Keratinocyte (primary cell): ENCODE measurements at regions not wholly inside any gene's neighbourhood (a gene's known extent, or its start where the extent isn't known, plus 50 kb on each side); places are given as distances from the start of the nearest gene placed in this dataset.

Experiments used
- DNase-seq: peaks from one replicate; pipeline ENCODE4 v3.0.0-alpha.2; 2011; ENCODE audit warnings: low read depth, missing footprints, low spot score
- FAIRE-seq: peaks from 2 replicates; lab custom pipeline; 2011; peaks lifted over from hg19 to GRCh38; lab: Jason Lieb, UNC
- H2AFZ ChIP-seq: 2 replicates; pipeline ENCODE4 v1.6.0; 2012; ENCODE audit warnings: low read length, control low read depth, inconsistent platforms; ENCODE audit not compliant: control insufficient read depth
- H3K27ac ChIP-seq: 2 replicates; pipeline ENCODE4 v1.5.1; 2011; ENCODE audit warnings: low read length; ENCODE audit not compliant: control insufficient read depth, insufficient read depth
- H3K27me3 ChIP-seq: 3 replicates; pipeline ENCODE4 v1.6.0; 2011; ENCODE audit warnings: low read length; ENCODE audit not compliant: control insufficient read depth, insufficient read depth; ENCODE audit errors: extremely low read depth
- H3K36me3 ChIP-seq, 2 experiments: 2 replicates in 1 of 2; 3 replicates in 1 of 2; pipeline ENCODE4 v1.5.1; 2011; ENCODE audit warnings: low read length in 2 of 2, mild to moderate bottlenecking in 1 of 2; ENCODE audit not compliant: control insufficient read depth in 2 of 2, insufficient read depth in 2 of 2; ENCODE audit errors: extremely low read depth in 1 of 2
- H3K4me1 ChIP-seq: 3 replicates; pipeline ENCODE4 v1.5.1; 2011; ENCODE audit warnings: low read length; ENCODE audit not compliant: control insufficient read depth, insufficient read depth; ENCODE audit errors: extremely low read depth
- H3K4me2 ChIP-seq: 3 replicates; pipeline ENCODE4 v1.6.0; 2011; ENCODE audit warnings: low read depth, low read length; ENCODE audit not compliant: control insufficient read depth, insufficient read depth; ENCODE audit errors: extremely low read depth
- H3K4me3 ChIP-seq, 3 experiments: fragments of 200-600 bp in 1 of 3; sonication (generic) in 1 of 3; 2 replicates in 2 of 3; 3 replicates in 1 of 3; pipeline ENCODE4 v1.5.1; 2011 to 2016; ENCODE audit warnings: low read length in 3 of 3, mild to moderate bottlenecking in 3 of 3, control low read depth in 2 of 3, inconsistent platforms in 1 of 3, low read depth in 1 of 3, mixed read lengths in 1 of 3, mixed run types in 1 of 3, moderate library complexity in 1 of 3; ENCODE audit not compliant: control insufficient read depth in 2 of 3, insufficient read depth in 2 of 3; ENCODE audit errors: extremely low read depth in 1 of 3
- H3K79me2 ChIP-seq: 2 replicates; pipeline ENCODE4 v1.6.0; 2012; ENCODE audit warnings: low read length; ENCODE audit not compliant: control insufficient read depth, insufficient read depth
- H3K9ac ChIP-seq: 3 replicates; pipeline ENCODE4 v1.6.0; 2011; ENCODE audit warnings: low read length; ENCODE audit not compliant: control insufficient read depth, insufficient read depth; ENCODE audit errors: extremely low read depth
- H3K9me1 ChIP-seq: 3 replicates; pipeline ENCODE4 v1.6.0; 2011; ENCODE audit warnings: low read length; ENCODE audit not compliant: control insufficient read depth, insufficient read depth; ENCODE audit errors: extremely low read depth
- H3K9me3 ChIP-seq: 2 replicates; pipeline ENCODE4 v1.5.1; 2012; ENCODE audit warnings: low read depth, low read length; ENCODE audit not compliant: control insufficient read depth
- H4K20me1 ChIP-seq: 3 replicates; pipeline ENCODE4 v1.6.0; 2011; ENCODE audit warnings: low read length; ENCODE audit not compliant: control insufficient read depth, insufficient read depth; ENCODE audit errors: extremely low read depth
- EZH2 ChIP-seq: IDR thresholded peaks from one replicate; pipeline ENCODE4 v1.6.1; 2012; ENCODE audit warnings: inconsistent platforms, mild to moderate bottlenecking, low read length, moderate library complexity
- dilution Hi-C: fragments of 300-500 bp; cut with MboI; formaldehyde crosslinking; loops from one replicate; pipeline ENCODE4 v1.7.0; 2020; ENCODE audit warnings: low sequenced_read_pairs; ENCODE audit not compliant: extremely low pct_ligation_motif_present
- TF ChIP-seq, protein P1 (sequence below), 3 experiments: IDR thresholded peaks in 1 of 3; conservative IDR thresholded peaks in 1 of 3; optimal IDR thresholded peaks in 1 of 3; 2 replicates in 2 of 3; 3 replicates in 1 of 3; pipeline versions ENCODE3 to v1.5.1; 2011; ENCODE audit warnings: low read length in 3 of 3, mild to moderate bottlenecking in 3 of 3, moderate library complexity in 2 of 3, control low read depth in 1 of 3, inconsistent platforms in 1 of 3; ENCODE audit not compliant: insufficient read depth in 2 of 3; ENCODE audit errors: extremely low read depth in 1 of 3

GRCh38 chr12:102609996-102610395 lies 129.6 kb upstream of the IGF1 start:
- Histone ChIP-seq H3K4me3 (no peak overlapping the region), H3K79me2 (no peaks in the 10 kb centered on the region), H3K36me3 (no peaks in the 10 kb centered on the region), H3K4me2 (no peak overlapping the region), H3K27ac (no peak overlapping the region), H3K9me3 (no peaks in the 10 kb centered on the region), H3K9me1 (no peaks in the 10 kb centered on the region), H4K20me1 (no peaks in the 10 kb centered on the region), H2AFZ (no peak overlapping the region), H3K4me1 (no peaks in the 10 kb centered on the region), H3K27me3 (no peaks in the 10 kb centered on the region), H3K9ac (no peak overlapping the region)
- TF ChIP-seq, protein P1, sequence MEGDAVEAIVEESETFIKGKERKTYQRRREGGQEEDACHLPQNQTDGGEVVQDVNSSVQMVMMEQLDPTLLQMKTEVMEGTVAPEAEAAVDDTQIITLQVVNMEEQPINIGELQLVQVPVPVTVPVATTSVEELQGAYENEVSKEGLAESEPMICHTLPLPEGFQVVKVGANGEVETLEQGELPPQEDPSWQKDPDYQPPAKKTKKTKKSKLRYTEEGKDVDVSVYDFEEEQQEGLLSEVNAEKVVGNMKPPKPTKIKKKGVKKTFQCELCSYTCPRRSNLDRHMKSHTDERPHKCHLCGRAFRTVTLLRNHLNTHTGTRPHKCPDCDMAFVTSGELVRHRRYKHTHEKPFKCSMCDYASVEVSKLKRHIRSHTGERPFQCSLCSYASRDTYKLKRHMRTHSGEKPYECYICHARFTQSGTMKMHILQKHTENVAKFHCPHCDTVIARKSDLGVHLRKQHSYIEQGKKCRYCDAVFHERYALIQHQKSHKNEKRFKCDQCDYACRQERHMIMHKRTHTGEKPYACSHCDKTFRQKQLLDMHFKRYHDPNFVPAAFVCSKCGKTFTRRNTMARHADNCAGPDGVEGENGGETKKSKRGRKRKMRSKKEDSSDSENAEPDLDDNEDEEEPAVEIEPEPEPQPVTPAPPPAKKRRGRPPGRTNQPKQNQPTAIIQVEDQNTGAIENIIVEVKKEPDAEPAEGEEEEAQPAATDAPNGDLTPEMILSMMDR (optimal IDR thresholded peaks at IDR 0.05 in 1 of 3, IDR thresholded peaks at IDR 0.05 in 1 of 3, conservative IDR thresholded peaks at IDR 0.05 in 1 of 3; ENCODE audit: extremely low read depth in 1 of 3, insufficient read depth in 2 of 3, low read length in 3 of 3), result no peak
- no peak for TF ChIP-seq EZH2
- FAIRE-seq (no peak), DNase-seq (no peak)
- dilution Hi-C loops, result no loop called here

- Histone ChIP-seq H3K9ac (no peak overlapping the region), H3K9me3 (no peaks in the 10 kb centered on the region), H3K4me1 (no peaks in the 10 kb centered on the region), H3K27me3 (no peaks in the 10 kb centered on the region), H3K4me3 (no peak overlapping the region), H3K36me3 (no peaks in the 10 kb centered on the region), H3K27ac (no peak overlapping the region), H3K79me2 (no peaks in the 10 kb centered on the region), H2AFZ (no peak overlapping the region), H4K20me1 (no peaks in the 10 kb centered on the region), H3K9me1 (no peaks in the 10 kb centered on the region), H3K4me2 (no peak overlapping the region)
- no peak for FAIRE-seq
- dilution Hi-C loops, result no loop called here
- TF ChIP-seq, protein P1 (optimal IDR thresholded peaks at IDR 0.05 in 1 of 3, IDR thresholded peaks at IDR 0.05 in 1 of 3, conservative IDR thresholded peaks at IDR 0.05 in 1 of 3; ENCODE audit: extremely low read depth in 1 of 3, insufficient read depth in 2 of 3, low read length in 3 of 3), result no peak
- no peak for TF ChIP-seq EZH2
- DNase-seq, result no peak
Observed at GRCh38 chr12:102603021-102603420, 122.7 kb upstream of the IGF1 start.
